Endodermal cell (in vitro differentiated cells): ENCODE measurements at regions not wholly inside any gene's neighbourhood (a gene's known extent, or its start where the extent isn't known, plus 50 kb on each side); places are given as distances from the start of the nearest gene placed in this dataset.

Experiments
- DNase-seq: peaks from one replicate; pipeline ENCODE4 v3.0.0-alpha.2; 2017
- H3K27ac ChIP-seq: 2 replicates; pipeline ENCODE4 v1.5.1; 2013; ENCODE audit warnings: mild to moderate bottlenecking, low read depth, low read length, moderate library complexity
- H3K27me3 ChIP-seq: 2 replicates; pipeline ENCODE4 v1.6.1; 2013; ENCODE audit warnings: mild to moderate bottlenecking, low read length, moderate library complexity; ENCODE audit not compliant: insufficient read depth, control insufficient read depth, poor library complexity, severe bottlenecking
- H3K36me3 ChIP-seq: 2 replicates; pipeline ENCODE4 v1.7.0; 2013; ENCODE audit warnings: mild to moderate bottlenecking, low read length, moderate library complexity; ENCODE audit not compliant: control insufficient read depth, insufficient read depth
- H3K4me1 ChIP-seq: one replicate; pipeline ENCODE4 v1.7.0; 2013; ENCODE audit warnings: low read length; ENCODE audit not compliant: control insufficient read depth, insufficient read depth
- H3K4me3 ChIP-seq: 2 replicates; pipeline ENCODE4 v1.5.1; 2013; ENCODE audit warnings: mild to moderate bottlenecking, low read length, moderate library complexity
- H3K9ac ChIP-seq: 2 replicates; pipeline ENCODE4 v1.6.1; 2013; ENCODE audit warnings: mild to moderate bottlenecking, low read length, moderate library complexity; ENCODE audit not compliant: poor library complexity, severe bottlenecking; ENCODE audit errors: extremely low read depth
- H3K9me3 ChIP-seq: 2 replicates; pipeline ENCODE4 v1.6.1; 2013; ENCODE audit warnings: mild to moderate bottlenecking, low read length, moderate library complexity; ENCODE audit not compliant: control insufficient read depth
- H3K27ac Mint-ChIP-seq: 2 replicates; pipeline ENCODE4 v1.8.0; 2020; ENCODE audit warnings: mixed read lengths
- H3K27me3 Mint-ChIP-seq: 2 replicates; pipeline ENCODE4 v1.8.0; 2021; ENCODE audit warnings: mild to moderate bottlenecking, mixed read lengths; ENCODE audit not compliant: insufficient read depth
- H3K36me3 Mint-ChIP-seq: 2 replicates; pipeline ENCODE4 v1.8.0; 2020; ENCODE audit warnings: low read depth, mixed read lengths
- H3K4me1 Mint-ChIP-seq: 2 replicates; pipeline ENCODE4 v1.8.0; 2020; ENCODE audit warnings: mixed read lengths
- H3K4me3 Mint-ChIP-seq: 2 replicates; pipeline ENCODE4 v1.8.0; 2020; ENCODE audit warnings: mild to moderate bottlenecking, moderate library complexity, mixed read lengths
- H3K9me3 Mint-ChIP-seq: 2 replicates; pipeline ENCODE4 v1.8.0; 2020; ENCODE audit warnings: mild to moderate bottlenecking, mixed read lengths
- CTCF ChIP-seq: fragments of 200-600 bp; sonication (generic); conservative IDR thresholded peaks from 2 replicates; pipeline ENCODE4 v1.5.0; 2021; ENCODE audit warnings: antibody characterized with exemption, mild to moderate bottlenecking
- WGBS, 2 experiments: methylation state at CpG; one replicate each; pipeline versions ENCODE4 v1.1.5 to v1.1.7; 2013; ENCODE audit warnings: missing lambda C conversion rate in 2 of 2, mixed read lengths in 1 of 2; ENCODE audit not compliant: insufficient coverage in 1 of 2, insufficient read length in 1 of 2; 5-methylcytosine and 5-hydroxymethylcytosine counted together

DNA sequence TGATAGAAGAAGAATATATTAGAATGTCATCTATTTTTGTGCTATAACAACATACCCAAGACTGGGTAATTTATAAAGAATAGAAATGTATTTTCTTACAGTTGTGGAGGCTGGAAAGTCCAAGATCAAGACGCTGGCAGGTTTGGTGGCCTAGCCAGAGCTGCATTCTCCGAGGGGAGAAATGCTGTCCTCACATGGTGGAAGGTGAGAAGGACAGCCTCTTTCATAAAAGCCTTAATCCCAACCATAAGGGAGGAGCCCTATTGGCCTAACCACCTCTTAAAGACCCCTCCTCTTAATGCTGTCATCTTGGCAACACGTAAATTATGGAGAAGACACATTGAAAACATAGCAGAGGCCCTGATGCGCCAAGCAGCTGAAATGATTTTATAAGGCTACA lies 60.1 kb upstream of the KAZN start:
- peaks cover 3% of the 10 kb centered on the region for H3K27me3 Mint-ChIP-seq
- no peak overlapping the region for H3K4me3 Mint-ChIP-seq
- Histone ChIP-seq H3K9me3 (no peaks in the 10 kb centered on the region), H3K27ac (no peak overlapping the region), H3K27me3 (no peaks in the 10 kb centered on the region), H3K4me3 (no peak overlapping the region), H3K9ac (no peak overlapping the region), H3K4me1 (no peaks in the 10 kb centered on the region), H3K36me3 (no peaks in the 10 kb centered on the region)
- no peaks in the 10 kb centered on the region for H3K4me1 Mint-ChIP-seq
- peak; percentile 50 for DNase-seq
- peak; percentile 61 for TF ChIP-seq CTCF
- no peaks in the 10 kb centered on the region for H3K36me3 Mint-ChIP-seq
- H3K27ac Mint-ChIP-seq = no peak overlapping the region
- 86 to 100% methylated on average over 2 to 4 of the region's 4 CpGs for WGBS, 2 experiments
- H3K9me3 Mint-ChIP-seq = no peaks in the 10 kb centered on the region

- H3K4me1 Mint-ChIP-seq = no peaks in the 10 kb centered on the region
- H3K27ac ChIP-seq = peak overlapping the region; percentile 92
- 90% methylated on average over 3 of the region's 3 CpGs for WGBS, 2 experiments
- no peak for TF ChIP-seq CTCF
- H3K9me3 ChIP-seq = no peaks in the 10 kb centered on the region
- no peaks in the 10 kb centered on the region for H3K27me3 ChIP-seq
- no peaks in the 10 kb centered on the region for H3K9me3 Mint-ChIP-seq
- H3K36me3 Mint-ChIP-seq = no peaks in the 10 kb centered on the region
- H3K9ac ChIP-seq = no peak overlapping the region
- no peak for DNase-seq
- H3K4me3 Mint-ChIP-seq = no peak overlapping the region
- no peaks in the 10 kb centered on the region for H3K4me1 ChIP-seq
- H3K4me3 ChIP-seq = no peak overlapping the region
- H3K36me3 ChIP-seq = no peaks in the 10 kb centered on the region
- no peak overlapping the region for H3K27ac Mint-ChIP-seq
- H3K27me3 Mint-ChIP-seq = peaks cover 3% of the 10 kb centered on the region
Observed at GRCh38 chr1:14539309-14539708, 59.2 kb upstream of the KAZN start.

- no peaks in the 10 kb centered on the region for H3K4me1 ChIP-seq
- DNase-seq = no peak
- peak overlapping the region; percentile 92 for H3K27ac ChIP-seq
- no peaks in the 10 kb centered on the region for H3K36me3 ChIP-seq
- no peak overlapping the region for H3K9ac ChIP-seq
- Mint-ChIP-seq H3K4me3 (no peak overlapping the region), H3K27me3 (peaks cover 3% of the 10 kb centered on the region), H3K27ac (no peak overlapping the region), H3K4me1 (no peaks in the 10 kb centered on the region), H3K36me3 (no peaks in the 10 kb centered on the region), H3K9me3 (no peaks in the 10 kb centered on the region)
- WGBS, 2 experiments = 47 to 83% methylated on average over 6 to 9 of the region's 9 CpGs
- H3K4me3 ChIP-seq = no peak overlapping the region
- TF ChIP-seq CTCF = no peak
- H3K27me3 ChIP-seq = no peaks in the 10 kb centered on the region
- no peaks in the 10 kb centered on the region for H3K9me3 ChIP-seq
Observed at GRCh38 chr1:14539953-14540563, 58.4 kb upstream of the KAZN start.
